NCI-H446 (cell line): ENCODE measurements at regions not wholly inside any gene's neighbourhood (a gene's known extent, or its start where the extent isn't known, plus 50 kb on each side); places are given as distances from the start of the nearest gene placed in this dataset.

ENCODE experiments used
- DNase-seq, 2 experiments: peaks; one replicate each; lab custom pipeline; 2025; lab: John Stamatoyannopoulos, UW

DNA sequence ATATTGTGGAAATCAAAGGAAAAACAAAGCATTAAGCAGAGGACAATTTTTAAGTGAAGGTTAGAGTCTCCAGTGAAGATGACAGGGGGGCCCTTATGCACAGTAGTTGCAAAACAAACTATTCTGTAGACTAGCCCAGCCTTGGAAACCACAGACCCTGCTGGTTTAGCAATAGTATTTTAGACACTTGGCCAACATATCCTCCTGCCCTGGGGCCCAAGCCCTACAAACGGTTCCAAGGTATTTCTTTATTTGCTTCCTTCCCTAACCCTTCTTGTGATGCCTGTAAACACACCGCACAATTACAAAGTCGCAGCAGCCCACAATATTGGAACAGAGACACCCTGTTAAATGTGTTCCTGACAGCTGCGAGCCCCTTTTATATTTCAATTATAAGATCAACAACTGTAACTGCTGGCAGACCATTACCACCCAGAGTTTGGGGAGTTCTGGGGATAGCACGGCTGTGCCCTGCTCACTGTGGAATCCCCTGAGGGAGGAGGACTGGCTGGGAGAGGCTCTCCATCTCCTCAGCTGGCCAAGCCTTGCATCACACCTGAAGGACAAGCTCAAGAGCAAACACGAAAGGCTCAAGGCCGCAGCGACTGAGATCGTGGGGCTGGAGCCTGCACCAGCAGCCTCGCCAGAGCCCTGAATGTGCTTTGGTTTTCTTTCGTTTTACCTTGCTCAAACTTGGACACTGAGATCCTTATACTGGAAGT is 282.2 kb upstream of the ATP5MC3 start:
- DNase-seq: no peak

DNA sequence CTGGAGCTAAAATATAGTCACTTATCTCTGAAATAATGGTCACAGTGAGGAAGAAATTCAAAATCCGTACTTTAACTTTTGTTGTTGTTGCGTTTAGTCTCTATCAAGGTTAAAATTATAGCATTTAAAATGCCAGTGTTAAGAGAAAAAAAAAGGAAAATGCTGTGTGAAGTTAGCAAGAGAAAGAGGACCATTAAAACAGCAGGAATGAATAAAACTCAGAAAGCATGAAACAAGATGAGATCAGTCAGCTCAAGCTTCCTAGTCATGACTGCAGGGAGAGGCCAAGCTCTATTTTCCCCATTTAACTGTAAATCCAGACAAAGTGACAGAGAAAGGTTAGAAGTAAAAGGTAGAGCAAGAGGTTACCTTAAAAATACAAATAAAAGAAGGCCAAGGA is 281.7 kb upstream of the ATP5MC3 start:
- no peak for DNase-seq

DNA sequence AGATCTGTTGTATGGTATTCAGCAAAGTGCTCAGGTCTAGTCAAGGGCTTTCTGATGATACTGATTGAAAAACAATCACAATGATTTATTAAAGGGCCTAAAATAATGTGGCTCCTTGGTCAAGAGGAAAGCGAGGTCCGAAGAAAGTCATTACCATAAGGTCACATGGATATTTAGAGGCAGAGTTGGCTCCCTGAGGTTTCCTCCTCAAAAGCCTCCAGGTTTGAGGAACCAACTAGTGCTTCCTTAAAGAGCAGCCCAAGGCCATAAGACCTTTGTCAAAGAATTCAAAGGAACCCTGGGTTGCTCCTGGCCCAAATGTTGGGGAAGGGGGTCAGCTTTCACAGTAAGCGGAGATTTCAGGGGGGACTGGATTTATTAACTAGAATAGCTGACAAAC is 280.7 kb upstream of the ATP5MC3 start:
- DNase-seq: no peak

DNA sequence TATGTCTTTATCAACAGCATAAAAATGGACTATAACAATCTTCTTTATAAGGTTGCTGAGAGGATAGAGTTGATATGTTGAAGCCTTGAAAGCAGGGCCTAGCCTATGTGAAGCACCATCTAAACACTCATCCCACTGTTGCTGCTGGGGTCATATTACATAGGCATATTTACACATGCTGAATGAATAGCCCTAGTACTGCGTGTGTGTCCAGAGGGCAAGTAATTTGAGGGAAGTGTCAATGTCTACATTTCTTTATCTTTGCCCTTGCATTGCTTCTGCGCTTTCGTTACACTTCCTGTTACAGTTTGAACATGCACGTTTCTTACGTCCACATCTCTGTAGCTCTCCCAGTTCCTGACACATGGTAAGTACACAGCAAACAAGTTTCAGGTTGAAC is 280.3 kb upstream of the ATP5MC3 start:
- DNase-seq: no peak

DNA sequence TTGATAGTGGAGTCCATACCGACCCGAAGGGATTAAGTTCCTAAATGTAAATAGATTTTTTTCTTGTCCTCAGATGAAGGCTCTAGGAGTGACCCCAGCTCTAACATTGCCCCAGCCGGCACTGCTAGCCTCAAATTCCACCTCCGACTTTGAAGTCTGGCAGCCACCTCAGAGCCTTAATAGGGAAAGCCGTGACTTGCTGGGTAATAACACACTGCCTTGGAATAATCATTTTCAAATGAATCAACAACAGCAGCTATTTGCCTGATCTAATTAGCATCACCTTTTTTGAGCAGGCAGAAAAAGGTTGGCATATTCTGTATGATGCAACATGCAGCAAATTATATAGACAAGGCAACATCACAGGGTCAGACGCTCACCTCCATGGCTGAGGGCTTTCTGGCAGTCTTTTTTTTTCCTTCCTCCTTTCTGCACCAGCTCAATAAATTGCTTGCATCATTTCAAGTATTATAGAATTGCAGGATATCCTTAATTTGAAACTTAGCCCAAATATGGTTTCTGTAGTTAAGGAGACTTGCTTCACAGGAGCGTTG is 276.5 kb upstream of the ATP5MC3 start:
- DNase-seq: no peak

DNA sequence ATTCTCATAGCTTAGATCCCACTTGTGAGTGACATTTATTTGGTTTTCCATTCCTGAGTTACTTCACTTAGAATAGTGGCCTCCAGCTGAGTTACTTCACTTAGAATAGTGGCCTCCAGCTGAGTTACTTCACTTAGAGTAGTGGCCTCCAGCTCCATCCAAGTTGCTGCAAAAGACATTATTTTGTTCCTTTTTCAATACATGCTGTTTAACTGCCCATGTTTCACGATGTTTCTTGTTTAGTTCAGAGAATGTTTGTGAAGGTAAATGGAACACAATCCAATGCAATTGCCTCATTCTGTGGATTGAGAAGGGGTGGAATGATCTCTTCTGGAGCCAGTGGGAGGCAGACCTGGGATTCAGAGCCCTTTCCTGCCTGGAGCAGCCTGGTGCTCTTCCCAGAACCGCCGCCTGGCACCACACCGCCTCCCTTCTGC is 273.5 kb upstream of the ATP5MC3 start:
- DNase-seq: no peak

DNA sequence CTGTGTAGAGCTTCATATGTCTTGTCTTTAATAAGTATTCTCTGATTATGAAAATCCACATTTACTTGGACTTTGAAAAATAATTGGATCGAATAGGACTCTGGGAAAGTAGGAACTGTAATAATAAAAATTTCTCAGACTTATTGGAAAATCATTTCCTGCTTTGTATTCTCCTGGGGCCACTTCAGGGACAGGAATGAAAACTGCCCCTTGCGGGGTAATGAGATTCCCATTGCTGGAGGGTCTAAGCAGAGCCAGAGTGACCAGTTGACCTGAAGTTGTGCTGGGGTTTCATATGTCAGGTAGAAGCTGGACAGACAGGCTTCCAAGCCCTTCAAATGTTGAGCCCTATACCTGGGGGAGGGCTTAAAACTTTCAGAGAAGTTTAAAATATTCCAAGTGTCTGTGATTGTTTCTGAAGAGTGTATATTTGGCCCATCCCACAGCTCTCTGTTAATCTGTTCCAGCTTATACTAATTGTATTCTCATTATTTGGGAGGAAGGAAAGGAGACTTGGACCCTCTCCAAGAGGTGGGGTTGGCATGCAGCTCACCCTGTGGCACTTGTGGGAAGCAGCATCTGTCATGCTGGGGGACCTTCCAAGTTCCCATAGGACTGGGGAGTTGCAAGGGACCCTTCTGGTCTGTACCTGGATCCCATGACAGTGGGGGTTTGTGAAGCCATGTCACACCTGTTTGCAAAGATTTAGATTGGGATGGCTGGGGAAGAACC is 268.7 kb upstream of the ATP5MC3 start:
- no peak for DNase-seq

DNA sequence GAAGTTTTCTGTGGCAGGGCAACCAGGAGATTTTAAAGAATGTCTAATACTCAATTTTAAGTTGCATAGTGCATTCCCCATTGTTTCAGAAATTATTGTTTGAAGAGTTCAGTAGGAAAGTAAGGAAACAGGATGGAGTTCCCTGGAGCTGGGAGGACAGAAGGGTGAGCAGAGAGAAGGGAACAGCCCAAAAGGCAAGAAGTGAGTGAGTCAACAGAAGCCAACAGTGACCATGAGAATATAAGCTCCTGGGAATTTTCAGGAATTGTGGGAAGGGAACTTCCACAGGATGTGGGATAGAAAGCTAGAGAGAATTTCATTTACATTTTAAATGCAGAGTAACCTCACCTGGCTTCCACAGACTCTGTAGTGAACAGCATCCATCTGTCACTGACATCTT is 268.1 kb upstream of the ATP5MC3 start:
- no peak for DNase-seq

DNA sequence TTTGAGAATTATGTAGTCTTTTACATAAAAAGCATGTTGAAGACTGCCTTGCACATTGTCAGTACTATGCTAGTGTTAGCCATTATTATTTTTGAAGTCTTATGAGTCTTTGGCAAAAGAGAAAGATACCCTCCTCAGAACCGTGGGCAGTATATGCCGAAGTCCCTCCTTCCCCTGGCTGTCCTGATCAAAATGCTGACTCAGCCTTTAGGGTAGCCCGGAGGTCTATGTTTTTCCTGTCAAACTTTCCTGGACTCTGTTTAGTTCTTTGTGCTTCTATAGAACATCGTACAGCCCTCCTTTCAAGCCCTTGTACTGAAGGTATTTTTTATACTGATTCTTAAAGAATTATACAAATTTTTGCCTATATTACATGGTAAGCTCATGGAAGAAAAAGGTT is 264.7 kb upstream of the ATP5MC3 start:
- no peak for DNase-seq

DNA sequence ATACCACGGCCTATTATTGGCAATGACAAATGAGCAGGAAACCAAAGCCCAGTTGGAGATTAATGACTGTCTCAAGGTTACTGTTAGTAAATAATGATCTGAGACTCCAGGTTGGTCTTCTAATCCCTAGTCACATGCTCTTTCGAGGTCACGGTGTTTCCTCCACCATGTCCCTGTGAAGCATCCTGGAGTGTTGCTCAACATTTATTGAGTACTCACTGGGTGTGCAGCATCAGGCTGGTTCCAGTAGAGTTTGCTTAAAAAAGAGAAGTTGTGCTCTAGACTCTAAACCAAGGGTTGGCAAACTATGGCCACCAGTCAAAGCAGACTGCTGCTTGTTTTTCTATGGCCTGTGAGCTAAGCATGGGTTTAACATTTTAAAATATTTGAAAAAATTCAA is 263.8 kb upstream of the ATP5MC3 start:
- no peak for DNase-seq

DNA sequence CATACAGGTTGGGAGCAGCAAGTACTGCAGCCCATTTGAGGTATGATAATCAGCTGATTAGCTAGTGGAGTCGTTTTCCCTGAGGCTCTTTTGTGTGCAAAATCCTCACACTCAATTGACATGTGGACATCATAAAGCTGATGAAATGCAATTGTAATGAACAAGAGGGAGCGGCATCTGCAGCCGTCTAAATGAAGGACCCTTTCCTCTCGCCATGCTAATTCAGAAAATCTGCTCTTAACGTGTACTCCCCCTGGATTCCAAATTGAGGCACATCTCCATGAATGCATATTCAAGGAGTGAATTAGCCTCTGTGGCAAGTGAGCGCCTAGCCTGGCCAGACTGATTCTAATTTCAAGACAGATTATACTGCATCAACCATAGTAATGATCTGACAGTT is 260.9 kb upstream of the ATP5MC3 start:
- DNase-seq: no peak

DNA sequence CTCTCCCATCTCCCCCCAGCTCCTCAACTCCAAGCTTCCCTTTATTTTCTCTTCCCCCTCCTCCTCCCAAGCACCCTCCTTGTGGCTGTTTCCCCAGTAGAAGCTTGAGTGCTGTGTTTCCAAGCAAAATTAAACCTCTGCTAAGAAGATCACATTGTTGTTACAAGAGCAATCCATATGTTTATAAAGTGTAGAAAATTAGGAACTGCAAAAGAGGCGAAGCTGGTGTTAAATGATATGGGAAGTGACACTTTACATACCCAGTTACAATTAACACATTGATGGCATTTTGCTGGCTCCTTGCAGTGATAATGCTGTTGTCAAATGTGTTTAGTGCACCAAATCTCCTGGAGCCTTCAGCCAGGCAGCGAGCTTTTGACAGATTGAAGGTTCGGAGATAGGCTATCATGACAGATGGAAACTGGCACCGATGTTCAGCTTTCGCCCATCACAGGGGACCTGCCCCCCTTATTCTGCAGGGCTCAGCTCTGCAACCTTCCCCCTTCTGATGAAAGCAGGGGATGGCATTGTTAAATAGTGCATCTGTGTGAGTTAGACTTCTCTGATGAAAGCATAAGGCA is 259.8 kb upstream of the ATP5MC3 start:
- DNase-seq: no peak

DNA sequence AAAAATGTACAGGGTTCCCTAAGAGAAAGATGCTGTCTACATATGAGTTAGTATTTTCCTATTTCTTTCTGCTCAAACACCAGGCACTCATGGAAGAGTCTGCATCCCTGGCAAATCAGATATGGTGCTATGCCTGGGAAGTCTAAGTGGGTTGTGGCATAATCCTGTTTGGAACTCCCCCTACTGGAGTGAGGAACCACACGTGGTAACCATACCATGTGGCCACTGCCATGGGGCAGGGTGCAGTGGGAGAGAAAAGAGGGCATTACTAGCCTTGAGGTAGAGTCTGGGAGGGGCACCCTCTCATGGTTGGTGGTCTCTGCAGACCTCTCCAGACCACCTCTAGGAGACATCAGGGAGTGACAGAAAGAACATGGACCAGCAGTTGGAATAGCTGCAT is 257.9 kb upstream of the ATP5MC3 start:
- no peak for DNase-seq

DNA sequence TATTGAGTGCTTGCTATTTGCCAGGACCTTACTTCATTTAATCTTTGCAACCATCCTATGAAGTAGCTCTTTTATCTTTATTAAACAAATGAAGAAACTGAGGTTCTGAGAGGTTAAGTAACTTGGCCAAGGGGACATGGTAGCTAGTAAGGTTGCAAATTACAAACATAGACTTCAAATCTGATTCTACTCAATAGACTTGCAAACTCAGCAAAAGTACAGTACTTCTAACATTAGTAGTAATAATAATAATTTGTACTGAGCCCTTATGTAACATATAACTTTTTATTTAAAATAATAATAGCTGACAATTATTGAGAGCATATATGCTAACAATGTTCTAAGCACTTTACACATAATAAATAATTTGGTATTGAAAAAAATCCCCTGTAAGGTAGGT is 255.7 kb upstream of the ATP5MC3 start:
- DNase-seq: no peak

DNA sequence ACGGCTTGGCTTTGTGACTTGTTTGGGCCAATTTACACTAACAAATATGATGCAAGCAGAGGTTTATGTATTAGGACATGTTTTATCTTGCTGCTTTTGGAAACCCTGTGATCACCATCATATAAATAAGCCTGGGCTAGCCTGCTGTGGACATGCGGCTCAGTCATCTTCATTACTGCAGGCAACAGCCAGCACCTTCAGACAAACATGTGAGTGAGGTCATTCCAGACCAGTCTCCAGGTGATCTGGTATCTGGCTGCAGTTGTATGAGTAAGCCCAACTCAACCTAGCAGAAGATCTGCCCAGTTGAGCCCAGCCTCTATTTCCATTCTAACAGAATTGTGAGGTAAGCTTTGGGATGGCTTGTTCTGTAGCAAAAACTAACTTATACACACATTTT is 254.6 kb upstream of the ATP5MC3 start:
- DNase-seq: no peak

DNA sequence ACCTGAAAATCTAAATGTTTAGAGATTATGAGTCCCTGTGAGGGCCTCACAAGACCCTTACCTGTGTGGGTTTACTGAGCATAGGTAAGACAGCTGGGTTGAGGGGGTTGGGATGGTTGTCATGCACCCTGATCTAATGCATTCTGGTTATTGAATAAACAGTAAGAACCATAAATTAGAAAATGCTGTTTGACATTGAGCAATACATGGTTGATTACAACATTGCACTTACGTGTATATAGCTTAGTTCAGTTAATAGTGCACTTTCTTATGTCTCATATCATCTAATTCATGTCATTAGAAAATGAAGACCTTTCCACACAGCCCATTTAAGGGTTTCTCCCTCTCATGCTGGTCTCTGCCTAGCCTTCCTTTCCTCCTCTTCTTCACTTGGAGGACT is 253.5 kb upstream of the ATP5MC3 start:
- DNase-seq: no peak

DNA sequence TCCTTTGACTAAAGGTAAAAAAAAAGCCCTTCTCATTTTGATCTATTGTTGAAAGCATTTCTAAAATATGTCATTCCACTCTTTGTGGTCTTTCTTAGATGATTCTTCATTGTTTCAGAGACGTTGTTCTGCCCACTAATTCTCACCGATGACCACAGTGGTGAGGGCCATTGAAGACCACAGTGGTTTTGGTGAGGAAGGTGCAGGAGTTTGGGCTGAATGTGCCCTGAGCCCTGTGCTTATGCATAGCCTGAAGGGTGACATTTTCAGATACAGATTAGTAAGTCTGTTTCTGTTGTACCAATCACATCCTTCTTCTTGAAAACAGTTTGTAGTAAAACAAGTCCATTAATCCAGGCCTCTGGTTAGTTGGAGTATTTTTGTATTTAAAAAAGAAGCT is 251.3 kb upstream of the ATP5MC3 start:
- DNase-seq: no peak

DNA sequence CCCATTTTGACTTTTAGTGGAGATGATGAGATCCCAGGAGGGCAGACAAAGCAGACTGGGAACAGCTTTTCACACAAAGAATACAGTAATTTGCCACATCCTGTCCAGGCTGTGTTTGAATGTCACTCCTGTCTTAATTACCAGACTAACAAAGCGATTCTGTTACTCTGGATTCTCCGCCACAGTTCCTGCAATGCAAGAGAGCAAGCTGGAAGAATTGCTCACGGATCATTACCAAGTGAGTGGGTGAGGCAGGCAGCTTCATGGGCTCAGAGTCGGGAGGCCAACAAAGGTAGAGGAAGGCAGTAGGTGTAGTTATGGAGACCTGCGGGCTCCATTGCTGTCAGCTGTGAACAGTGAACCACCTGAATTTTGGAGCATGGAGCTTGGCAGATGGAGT is 250.5 kb upstream of the ATP5MC3 start:
- DNase-seq: no peak

DNA sequence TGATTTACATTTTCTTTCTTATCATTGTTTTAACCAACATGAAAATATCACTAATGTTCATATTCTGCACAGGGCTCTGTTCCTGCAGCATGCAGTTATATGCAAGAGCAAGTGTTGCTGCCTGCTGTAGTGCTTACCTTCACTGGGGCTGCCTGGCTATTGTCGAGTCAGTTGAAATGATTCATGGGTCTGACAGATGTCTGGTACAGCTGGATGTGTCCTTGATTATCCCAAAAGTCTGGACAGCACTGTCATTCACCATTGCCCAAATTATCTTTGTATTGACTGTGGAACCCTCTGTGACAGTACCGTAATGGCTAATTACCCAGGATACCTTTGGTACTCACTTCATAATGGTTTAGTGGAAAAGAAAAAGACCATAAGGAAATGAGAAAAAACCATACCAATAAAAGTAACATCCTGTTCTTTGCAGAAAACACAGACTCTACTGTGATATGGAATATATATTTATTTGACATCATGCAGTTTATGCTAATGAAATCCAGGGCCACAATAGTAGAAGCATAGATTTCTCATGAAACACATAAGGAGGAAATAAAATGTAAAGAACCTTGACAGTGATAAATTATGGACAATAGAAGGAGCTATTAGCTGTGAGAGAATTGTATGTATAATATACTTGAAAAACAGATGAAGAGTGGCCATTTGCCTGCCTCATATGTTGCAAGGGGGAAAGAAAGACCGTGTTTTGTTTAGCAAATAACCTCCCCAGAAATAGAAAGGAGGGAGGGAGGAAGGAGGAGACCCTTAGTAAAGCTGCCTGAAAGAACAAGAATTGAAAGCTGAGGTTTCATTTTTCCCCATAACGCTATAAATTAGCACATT is 249.8 kb upstream of the ATP5MC3 start:
- no peak for DNase-seq

DNA sequence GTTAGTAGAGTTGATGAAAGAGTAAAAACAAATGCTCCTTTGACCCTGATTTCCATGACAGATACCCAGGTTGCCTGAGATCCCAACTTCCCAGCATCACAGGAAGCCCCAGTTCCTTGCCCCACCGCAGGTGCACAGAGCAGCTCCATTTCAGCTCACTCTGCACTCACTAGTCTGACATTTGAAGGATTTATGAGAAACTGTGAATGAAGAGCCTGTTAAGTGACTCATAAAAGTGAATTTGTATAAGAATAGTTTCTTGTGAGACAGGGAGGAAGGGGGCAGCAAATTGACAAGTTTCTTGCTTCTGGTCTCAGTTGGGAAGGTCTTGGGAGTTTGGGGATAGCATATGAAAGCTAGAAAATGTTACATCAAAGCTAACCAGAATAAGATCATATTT is 248.7 kb upstream of the ATP5MC3 start:
- no peak for DNase-seq

DNA sequence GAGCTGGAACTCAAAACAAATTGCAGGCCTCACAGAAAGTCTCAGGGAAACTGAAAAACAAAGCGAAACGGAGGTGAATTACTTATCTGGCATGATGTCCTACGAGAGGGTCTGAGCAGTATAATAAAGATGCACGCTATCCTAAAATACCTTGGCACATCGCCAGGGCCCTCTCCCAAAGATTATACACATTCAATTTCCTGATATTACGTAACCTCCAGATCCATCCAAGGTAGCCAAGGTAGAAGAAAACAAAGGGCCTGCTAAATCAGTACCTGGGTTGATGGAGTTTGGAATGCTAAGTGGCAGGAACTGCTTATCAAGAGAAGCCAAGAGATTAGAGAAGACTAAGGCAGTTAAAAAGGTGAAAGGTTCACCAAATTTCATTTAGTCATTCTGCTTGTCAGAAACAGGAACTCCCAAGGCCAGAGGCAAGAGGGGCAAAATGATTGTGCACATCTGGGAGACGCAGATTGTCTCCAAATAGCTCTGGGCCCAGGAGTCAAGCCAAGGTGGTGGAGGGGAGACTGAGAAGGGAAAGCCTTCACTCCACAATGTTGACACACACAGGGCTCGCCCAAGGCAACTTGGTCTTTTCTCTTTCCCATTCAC is 236.8 kb upstream of the ATP5MC3 start:
- DNase-seq: no peak
